Glutamatergic neuron (in vitro differentiated cells): ENCODE measurements at regions not wholly inside any gene's neighbourhood (a gene's known extent, or its start where the extent isn't known, plus 50 kb on each side); places are given as distances from the start of the nearest gene placed in this dataset.

Experiments used
- DNase-seq: peaks from one replicate; pipeline ENCODE4 v3.0.0; 2022
- H3K27ac Mint-ChIP-seq: one replicate; pipeline ENCODE4 v1.8.0; 2020; ENCODE audit warnings: mild to moderate bottlenecking, mixed read lengths, inconsistent platforms; ENCODE audit not compliant: unreplicated experiment
- H3K27me3 Mint-ChIP-seq: one replicate; pipeline ENCODE4 v1.8.0; 2020; ENCODE audit warnings: mild to moderate bottlenecking, moderate library complexity, mixed read lengths, inconsistent platforms; ENCODE audit not compliant: unreplicated experiment
- H3K36me3 Mint-ChIP-seq: one replicate; pipeline ENCODE4 v1.8.0; 2020; ENCODE audit warnings: mild to moderate bottlenecking, mixed read lengths, inconsistent platforms; ENCODE audit not compliant: unreplicated experiment
- H3K4me1 Mint-ChIP-seq: one replicate; pipeline ENCODE4 v1.8.0; 2020; ENCODE audit warnings: mild to moderate bottlenecking, low read depth, mixed read lengths, inconsistent platforms; ENCODE audit not compliant: unreplicated experiment
- H3K4me3 Mint-ChIP-seq: one replicate; pipeline ENCODE4 v1.8.0; 2020; ENCODE audit warnings: mild to moderate bottlenecking, mixed read lengths, inconsistent platforms; ENCODE audit not compliant: unreplicated experiment
- H3K9me3 Mint-ChIP-seq: one replicate; pipeline ENCODE4 v1.8.0; 2020; ENCODE audit warnings: mild to moderate bottlenecking, moderate library complexity, mixed read lengths, inconsistent platforms; ENCODE audit not compliant: unreplicated experiment
- CTCF ChIP-seq: fragments of 200-600 bp; sonication (generic); IDR thresholded peaks from one replicate; pipeline ENCODE4 v1.5.0; 2021; ENCODE audit not compliant: partially characterized antibody, unreplicated experiment

GRCh38 chr21:34270411-34270810, 93.4 kb upstream of the KCNE2 start:
- peaks cover 3% of the 10 kb centered on the region for H3K9me3 Mint-ChIP-seq
- no peak overlapping the region for H3K4me3 Mint-ChIP-seq
- H3K27ac Mint-ChIP-seq = no peak overlapping the region
- no peaks in the 10 kb centered on the region for H3K4me1 Mint-ChIP-seq
- no peak for TF ChIP-seq CTCF
- H3K27me3 Mint-ChIP-seq = peaks cover 4% of the 10 kb centered on the region
- H3K36me3 Mint-ChIP-seq = no peaks in the 10 kb centered on the region
- DNase-seq = no peak

GRCh38 chr21:34271189-34271851, 92.5 kb upstream of the KCNE2 start:
- H3K9me3 Mint-ChIP-seq = peaks cover 3% of the 10 kb centered on the region
- H3K36me3 Mint-ChIP-seq = no peaks in the 10 kb centered on the region
- no peak overlapping the region for H3K4me3 Mint-ChIP-seq
- H3K4me1 Mint-ChIP-seq = no peaks in the 10 kb centered on the region
- peaks cover 2% of the 10 kb centered on the region for H3K27me3 Mint-ChIP-seq
- DNase-seq = no peak
- H3K27ac Mint-ChIP-seq = no peak overlapping the region
- TF ChIP-seq CTCF = no peak

GRCh38 chr21:34272321-34272720, 91.5 kb upstream of the KCNE2 start:
- peaks cover 5% of the 10 kb centered on the region for H3K9me3 Mint-ChIP-seq
- no peak for TF ChIP-seq CTCF
- no peak overlapping the region for H3K4me3 Mint-ChIP-seq
- H3K4me1 Mint-ChIP-seq = no peaks in the 10 kb centered on the region
- H3K36me3 Mint-ChIP-seq = no peaks in the 10 kb centered on the region
- peaks cover 2% of the 10 kb centered on the region for H3K27me3 Mint-ChIP-seq
- H3K27ac Mint-ChIP-seq = no peak overlapping the region
- DNase-seq = no peak

GRCh38 chr21:34274001-34274400, 89.8 kb upstream of the KCNE2 start:
- Mint-ChIP-seq H3K9me3 (peaks cover 5% of the 10 kb centered on the region), H3K4me1 (no peaks in the 10 kb centered on the region), H3K27ac (no peak overlapping the region), H3K4me3 (no peak overlapping the region), H3K36me3 (no peaks in the 10 kb centered on the region), H3K27me3 (peaks cover 2% of the 10 kb centered on the region)
- DNase-seq = no peak
- no peak for TF ChIP-seq CTCF

GRCh38 chr21:34276711-34277425, 86.9 kb upstream of the KCNE2 start:
- Mint-ChIP-seq H3K27ac (no peak overlapping the region), H3K27me3 (peaks cover 2% of the 10 kb centered on the region), H3K36me3 (no peaks in the 10 kb centered on the region), H3K4me3 (no peak overlapping the region), H3K4me1 (no peaks in the 10 kb centered on the region), H3K9me3 (peaks cover 2% of the 10 kb centered on the region)
- TF ChIP-seq CTCF = no peak
- DNase-seq = no peak
